GM23338 (cell line): ENCODE measurements at regions not wholly inside any gene's neighbourhood (a gene's known extent, or its start where the extent isn't known, plus 50 kb on each side); places are given as distances from the start of the nearest gene placed in this dataset.

Experiments used
- CREB1 ChIP-seq: fragments of 250-450 bp; sonication (Bioruptor Pico); IDR thresholded peaks from 2 replicates; pipeline ENCODE4 v1.5.0; 2020; ENCODE audit warnings: low read depth, mild to moderate bottlenecking, moderate library complexity
- EZH2 ChIP-seq: fragments of 200-600 bp; sonication (generic); IDR thresholded peaks from one replicate; pipeline ENCODE4 v1.8.0; 2017; ENCODE audit warnings: antibody characterized with exemption, mild to moderate bottlenecking, low read depth; ENCODE audit not compliant: unreplicated experiment
- EZH2phosphoT487 ChIP-seq: fragments of 200-600 bp; sonication (generic); IDR thresholded peaks from one replicate; pipeline ENCODE4 v1.8.1; 2018; ENCODE audit warnings: antibody characterized with exemption; ENCODE audit not compliant: unreplicated experiment
- JUNB ChIP-seq: IDR thresholded peaks from one replicate; pipeline ENCODE4 v1.6.1; 2016; ENCODE audit warnings: antibody characterized with exemption; ENCODE audit not compliant: unreplicated experiment
- NANOG ChIP-seq: IDR thresholded peaks from 2 replicates; pipeline ENCODE4 v1.6.1; 2016; ENCODE audit warnings: antibody characterized with exemption, borderline replicate concordance
- POLR2AphosphoS5 ChIP-seq: IDR thresholded peaks from 2 replicates; pipeline ENCODE4 v1.6.1; 2016; ENCODE audit warnings: antibody characterized with exemption, low read depth
- STAT1 ChIP-seq: IDR thresholded peaks from one replicate; pipeline ENCODE4 v1.6.1; 2016; ENCODE audit warnings: antibody characterized with exemption; ENCODE audit not compliant: unreplicated experiment
- ZNF114 ChIP-seq: fragments of 250-450 bp; sonication (Bioruptor Pico); IDR thresholded peaks from 2 replicates; pipeline ENCODE4 v1.5.0; 2020; ENCODE audit warnings: mild to moderate bottlenecking, moderate library complexity
- ZNF331 ChIP-seq: fragments of 250-450 bp; sonication (Bioruptor Pico); IDR thresholded peaks from 2 replicates; pipeline ENCODE4 v1.5.0; 2020; ENCODE audit warnings: low read depth, mild to moderate bottlenecking, moderate library complexity
- TF ChIP-seq, protein P1 (sequence below), 2 experiments: fragments of 200-600 bp in 1 of 2; sonication (generic) in 1 of 2; conservative IDR thresholded peaks; 2 replicates each; pipeline versions ENCODE4 v1.5.1 to v1.6.1; 2016 to 2017; ENCODE audit warnings: antibody characterized with exemption in 2 of 2, low read depth in 2 of 2, mild to moderate bottlenecking in 2 of 2, moderate library complexity in 1 of 2
- TF ChIP-seq, protein P2 (sequence below): IDR thresholded peaks from one replicate; pipeline ENCODE4 v1.6.1; 2018; ENCODE audit warnings: antibody characterized with exemption; ENCODE audit not compliant: unreplicated experiment
- TF ChIP-seq, protein P3 (sequence below): fragments of 250-450 bp; sonication (Bioruptor Pico); IDR thresholded peaks from 2 replicates; pipeline ENCODE4 v1.5.0; 2020; ENCODE audit warnings: mild to moderate bottlenecking, moderate library complexity
- TF ChIP-seq, protein P4 (sequence below): IDR thresholded peaks from 2 replicates; pipeline ENCODE4 v1.6.1; 2016; ENCODE audit warnings: antibody characterized with exemption

DNA sequence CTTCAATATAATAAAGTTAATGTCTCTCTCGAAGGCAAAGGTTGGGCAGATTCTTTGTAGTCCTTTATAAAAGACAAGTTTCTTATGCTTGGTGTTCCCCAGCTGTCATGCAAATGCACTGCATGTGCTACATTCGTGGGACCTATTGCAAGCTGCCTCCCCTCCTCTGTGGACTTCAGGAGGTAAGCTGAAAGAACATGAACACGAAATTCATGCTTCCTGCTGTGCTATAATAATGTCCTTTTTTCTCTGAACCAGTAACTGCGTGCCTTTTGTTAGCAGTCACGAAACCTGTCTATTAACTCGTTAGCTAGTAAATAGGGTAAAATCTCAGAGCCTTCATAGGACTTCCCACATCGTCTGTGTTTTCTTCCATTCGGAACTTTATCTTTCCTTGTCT lies 363.5 kb downstream of the CDH9 start:
- no peak for TF ChIP-seq EZH2
- no peak for TF ChIP-seq POLR2AphosphoS5
- TF ChIP-seq, protein P1, sequence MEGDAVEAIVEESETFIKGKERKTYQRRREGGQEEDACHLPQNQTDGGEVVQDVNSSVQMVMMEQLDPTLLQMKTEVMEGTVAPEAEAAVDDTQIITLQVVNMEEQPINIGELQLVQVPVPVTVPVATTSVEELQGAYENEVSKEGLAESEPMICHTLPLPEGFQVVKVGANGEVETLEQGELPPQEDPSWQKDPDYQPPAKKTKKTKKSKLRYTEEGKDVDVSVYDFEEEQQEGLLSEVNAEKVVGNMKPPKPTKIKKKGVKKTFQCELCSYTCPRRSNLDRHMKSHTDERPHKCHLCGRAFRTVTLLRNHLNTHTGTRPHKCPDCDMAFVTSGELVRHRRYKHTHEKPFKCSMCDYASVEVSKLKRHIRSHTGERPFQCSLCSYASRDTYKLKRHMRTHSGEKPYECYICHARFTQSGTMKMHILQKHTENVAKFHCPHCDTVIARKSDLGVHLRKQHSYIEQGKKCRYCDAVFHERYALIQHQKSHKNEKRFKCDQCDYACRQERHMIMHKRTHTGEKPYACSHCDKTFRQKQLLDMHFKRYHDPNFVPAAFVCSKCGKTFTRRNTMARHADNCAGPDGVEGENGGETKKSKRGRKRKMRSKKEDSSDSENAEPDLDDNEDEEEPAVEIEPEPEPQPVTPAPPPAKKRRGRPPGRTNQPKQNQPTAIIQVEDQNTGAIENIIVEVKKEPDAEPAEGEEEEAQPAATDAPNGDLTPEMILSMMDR (conservative IDR thresholded peaks at IDR 0.05; ENCODE audit: low read depth in 2 of 2) = no peak
- no peak for TF ChIP-seq STAT1
- TF ChIP-seq, protein P2, sequence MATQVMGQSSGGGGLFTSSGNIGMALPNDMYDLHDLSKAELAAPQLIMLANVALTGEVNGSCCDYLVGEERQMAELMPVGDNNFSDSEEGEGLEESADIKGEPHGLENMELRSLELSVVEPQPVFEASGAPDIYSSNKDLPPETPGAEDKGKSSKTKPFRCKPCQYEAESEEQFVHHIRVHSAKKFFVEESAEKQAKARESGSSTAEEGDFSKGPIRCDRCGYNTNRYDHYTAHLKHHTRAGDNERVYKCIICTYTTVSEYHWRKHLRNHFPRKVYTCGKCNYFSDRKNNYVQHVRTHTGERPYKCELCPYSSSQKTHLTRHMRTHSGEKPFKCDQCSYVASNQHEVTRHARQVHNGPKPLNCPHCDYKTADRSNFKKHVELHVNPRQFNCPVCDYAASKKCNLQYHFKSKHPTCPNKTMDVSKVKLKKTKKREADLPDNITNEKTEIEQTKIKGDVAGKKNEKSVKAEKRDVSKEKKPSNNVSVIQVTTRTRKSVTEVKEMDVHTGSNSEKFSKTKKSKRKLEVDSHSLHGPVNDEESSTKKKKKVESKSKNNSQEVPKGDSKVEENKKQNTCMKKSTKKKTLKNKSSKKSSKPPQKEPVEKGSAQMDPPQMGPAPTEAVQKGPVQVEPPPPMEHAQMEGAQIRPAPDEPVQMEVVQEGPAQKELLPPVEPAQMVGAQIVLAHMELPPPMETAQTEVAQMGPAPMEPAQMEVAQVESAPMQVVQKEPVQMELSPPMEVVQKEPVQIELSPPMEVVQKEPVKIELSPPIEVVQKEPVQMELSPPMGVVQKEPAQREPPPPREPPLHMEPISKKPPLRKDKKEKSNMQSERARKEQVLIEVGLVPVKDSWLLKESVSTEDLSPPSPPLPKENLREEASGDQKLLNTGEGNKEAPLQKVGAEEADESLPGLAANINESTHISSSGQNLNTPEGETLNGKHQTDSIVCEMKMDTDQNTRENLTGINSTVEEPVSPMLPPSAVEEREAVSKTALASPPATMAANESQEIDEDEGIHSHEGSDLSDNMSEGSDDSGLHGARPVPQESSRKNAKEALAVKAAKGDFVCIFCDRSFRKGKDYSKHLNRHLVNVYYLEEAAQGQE = no peak
- TF ChIP-seq, protein P3, sequence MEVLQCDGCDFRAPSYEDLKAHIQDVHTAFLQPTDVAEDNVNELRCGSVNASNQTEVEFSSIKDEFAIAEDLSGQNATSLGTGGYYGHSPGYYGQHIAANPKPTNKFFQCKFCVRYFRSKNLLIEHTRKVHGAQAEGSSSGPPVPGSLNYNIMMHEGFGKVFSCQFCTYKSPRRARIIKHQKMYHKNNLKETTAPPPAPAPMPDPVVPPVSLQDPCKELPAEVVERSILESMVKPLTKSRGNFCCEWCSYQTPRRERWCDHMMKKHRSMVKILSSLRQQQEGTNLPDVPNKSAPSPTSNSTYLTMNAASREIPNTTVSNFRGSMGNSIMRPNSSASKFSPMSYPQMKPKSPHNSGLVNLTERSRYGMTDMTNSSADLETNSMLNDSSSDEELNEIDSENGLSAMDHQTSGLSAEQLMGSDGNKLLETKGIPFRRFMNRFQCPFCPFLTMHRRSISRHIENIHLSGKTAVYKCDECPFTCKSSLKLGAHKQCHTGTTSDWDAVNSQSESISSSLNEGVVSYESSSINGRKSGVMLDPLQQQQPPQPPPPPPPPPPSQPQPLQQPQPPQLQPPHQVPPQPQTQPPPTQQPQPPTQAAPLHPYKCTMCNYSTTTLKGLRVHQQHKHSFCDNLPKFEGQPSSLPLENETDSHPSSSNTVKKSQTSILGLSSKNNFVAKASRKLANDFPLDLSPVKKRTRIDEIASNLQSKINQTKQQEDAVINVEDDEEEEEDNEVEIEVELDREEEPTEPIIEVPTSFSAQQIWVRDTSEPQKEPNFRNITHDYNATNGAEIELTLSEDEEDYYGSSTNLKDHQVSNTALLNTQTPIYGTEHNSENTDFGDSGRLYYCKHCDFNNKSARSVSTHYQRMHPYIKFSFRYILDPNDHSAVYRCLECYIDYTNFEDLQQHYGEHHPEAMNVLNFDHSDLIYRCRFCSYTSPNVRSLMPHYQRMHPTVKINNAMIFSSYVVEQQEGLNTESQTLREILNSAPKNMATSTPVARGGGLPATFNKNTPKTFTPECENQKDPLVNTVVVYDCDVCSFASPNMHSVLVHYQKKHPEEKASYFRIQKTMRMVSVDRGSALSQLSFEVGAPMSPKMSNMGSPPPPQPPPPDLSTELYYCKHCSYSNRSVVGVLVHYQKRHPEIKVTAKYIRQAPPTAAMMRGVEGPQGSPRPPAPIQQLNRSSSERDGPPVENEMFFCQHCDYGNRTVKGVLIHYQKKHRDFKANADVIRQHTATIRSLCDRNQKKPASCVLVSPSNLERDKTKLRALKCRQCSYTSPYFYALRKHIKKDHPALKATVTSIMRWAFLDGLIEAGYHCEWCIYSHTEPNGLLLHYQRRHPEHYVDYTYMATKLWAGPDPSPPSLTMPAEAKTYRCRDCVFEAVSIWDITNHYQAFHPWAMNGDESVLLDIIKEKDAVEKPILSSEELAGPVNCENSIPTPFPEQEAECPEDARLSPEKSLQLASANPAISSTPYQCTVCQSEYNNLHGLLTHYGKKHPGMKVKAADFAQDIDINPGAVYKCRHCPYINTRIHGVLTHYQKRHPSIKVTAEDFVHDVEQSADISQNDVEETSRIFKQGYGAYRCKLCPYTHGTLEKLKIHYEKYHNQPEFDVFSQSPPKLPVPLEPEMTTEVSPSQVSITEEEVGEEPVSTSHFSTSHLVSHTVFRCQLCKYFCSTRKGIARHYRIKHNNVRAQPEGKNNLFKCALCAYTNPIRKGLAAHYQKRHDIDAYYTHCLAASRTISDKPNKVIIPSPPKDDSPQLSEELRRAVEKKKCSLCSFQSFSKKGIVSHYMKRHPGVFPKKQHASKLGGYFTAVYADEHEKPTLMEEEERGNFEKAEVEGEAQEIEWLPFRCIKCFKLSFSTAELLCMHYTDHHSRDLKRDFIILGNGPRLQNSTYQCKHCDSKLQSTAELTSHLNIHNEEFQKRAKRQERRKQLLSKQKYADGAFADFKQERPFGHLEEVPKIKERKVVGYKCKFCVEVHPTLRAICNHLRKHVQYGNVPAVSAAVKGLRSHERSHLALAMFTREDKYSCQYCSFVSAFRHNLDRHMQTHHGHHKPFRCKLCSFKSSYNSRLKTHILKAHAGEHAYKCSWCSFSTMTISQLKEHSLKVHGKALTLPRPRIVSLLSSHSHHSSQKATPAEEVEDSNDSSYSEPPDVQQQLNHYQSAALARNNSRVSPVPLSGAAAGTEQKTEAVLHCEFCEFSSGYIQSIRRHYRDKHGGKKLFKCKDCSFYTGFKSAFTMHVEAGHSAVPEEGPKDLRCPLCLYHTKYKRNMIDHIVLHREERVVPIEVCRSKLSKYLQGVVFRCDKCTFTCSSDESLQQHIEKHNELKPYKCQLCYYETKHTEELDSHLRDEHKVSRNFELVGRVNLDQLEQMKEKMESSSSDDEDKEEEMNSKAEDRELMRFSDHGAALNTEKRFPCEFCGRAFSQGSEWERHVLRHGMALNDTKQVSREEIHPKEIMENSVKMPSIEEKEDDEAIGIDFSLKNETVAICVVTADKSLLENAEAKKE (CRISPR knock-in tag) = no peak
- TF ChIP-seq CREB1 (CRISPR knock-in tag) = no peak
- no peak for TF ChIP-seq ZNF114 (CRISPR knock-in tag)
- TF ChIP-seq JUNB = no peak
- TF ChIP-seq ZNF331 (CRISPR knock-in tag) = no peak
- no peak for TF ChIP-seq EZH2phosphoT487
- TF ChIP-seq, protein P4, sequence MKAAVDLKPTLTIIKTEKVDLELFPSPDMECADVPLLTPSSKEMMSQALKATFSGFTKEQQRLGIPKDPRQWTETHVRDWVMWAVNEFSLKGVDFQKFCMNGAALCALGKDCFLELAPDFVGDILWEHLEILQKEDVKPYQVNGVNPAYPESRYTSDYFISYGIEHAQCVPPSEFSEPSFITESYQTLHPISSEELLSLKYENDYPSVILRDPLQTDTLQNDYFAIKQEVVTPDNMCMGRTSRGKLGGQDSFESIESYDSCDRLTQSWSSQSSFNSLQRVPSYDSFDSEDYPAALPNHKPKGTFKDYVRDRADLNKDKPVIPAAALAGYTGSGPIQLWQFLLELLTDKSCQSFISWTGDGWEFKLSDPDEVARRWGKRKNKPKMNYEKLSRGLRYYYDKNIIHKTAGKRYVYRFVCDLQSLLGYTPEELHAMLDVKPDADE = no peak
- TF ChIP-seq NANOG = no peak
